Neural progenitor cell (in vitro differentiated cells): ENCODE measurements at regions not wholly inside any gene's neighbourhood (a gene's known extent, or its start where the extent isn't known, plus 50 kb on each side); places are given as distances from the start of the nearest gene placed in this dataset.

Source experiments
- DNase-seq: peaks from one replicate; pipeline ENCODE4 v3.0.0-alpha.2; 2016; ENCODE audit warnings: low spot score
- H2AFZ ChIP-seq: fragments of 200-600 bp; sonication (generic); replicated peaks from 2 replicates; pipeline ENCODE4 v1.6.1; 2016; ENCODE audit warnings: antibody characterized with exemption
- H3F3A ChIP-seq: fragments of 200-600 bp; sonication (generic); 2 replicates; pipeline ENCODE4 v1.6.1; 2016; ENCODE audit warnings: antibody characterized with exemption, low read depth
- H3K27ac ChIP-seq: fragments of 200-600 bp; sonication (generic); 2 replicates; pipeline ENCODE4 v1.5.1; 2016; ENCODE audit warnings: mild to moderate bottlenecking
- H3K27me3 ChIP-seq: fragments of 200-600 bp; sonication (generic); 2 replicates; pipeline ENCODE4 v1.6.1; 2016; ENCODE audit warnings: mild to moderate bottlenecking, moderate library complexity
- H3K36me3 ChIP-seq: fragments of 200-600 bp; sonication (generic); 2 replicates; pipeline ENCODE4 v1.5.1; 2016
- H3K4me1 ChIP-seq: fragments of 200-600 bp; sonication (generic); 2 replicates; pipeline ENCODE4 v1.6.1; 2016; ENCODE audit warnings: mixed run types
- H3K4me2 ChIP-seq: fragments of 200-600 bp; sonication (generic); 2 replicates; pipeline ENCODE4 v1.6.1; 2016
- H3K4me3 ChIP-seq: fragments of 200-600 bp; sonication (generic); 2 replicates; pipeline ENCODE4 v1.5.1; 2016
- H3K79me2 ChIP-seq: fragments of 200-600 bp; sonication (generic); 2 replicates; pipeline ENCODE4 v1.6.1; 2016; ENCODE audit warnings: low read depth
- H3K9ac ChIP-seq: fragments of 200-600 bp; sonication (generic); 2 replicates; pipeline ENCODE4 v1.6.1; 2016
- H3K9me3 ChIP-seq: fragments of 200-600 bp; sonication (generic); 2 replicates; pipeline ENCODE4 v1.5.1; 2016; ENCODE audit warnings: low read depth
- H4K20me1 ChIP-seq: fragments of 200-600 bp; sonication (generic); 2 replicates; pipeline ENCODE4 v1.6.1; 2016; ENCODE audit warnings: low read depth
- H3K27ac Mint-ChIP-seq: 3 replicates; pipeline ENCODE4 v1.8.0; 2021; ENCODE audit warnings: mixed read lengths
- H3K27me3 Mint-ChIP-seq: 2 replicates; pipeline ENCODE4 v1.8.0; 2022; ENCODE audit warnings: low read depth, mild to moderate bottlenecking, inconsistent platforms, moderate library complexity, mixed read lengths; ENCODE audit not compliant: insufficient read depth
- H3K36me3 Mint-ChIP-seq: 3 replicates; pipeline ENCODE4 v1.8.0; 2021; ENCODE audit warnings: mixed read lengths
- H3K4me1 Mint-ChIP-seq: 3 replicates; pipeline ENCODE4 v1.8.0; 2021; ENCODE audit warnings: mixed read lengths
- H3K4me3 Mint-ChIP-seq: 3 replicates; pipeline ENCODE4 v1.8.0; 2021; ENCODE audit warnings: mild to moderate bottlenecking, moderate library complexity, mixed read lengths
- H3K9me3 Mint-ChIP-seq: 3 replicates; pipeline ENCODE4 v1.8.0; 2020; ENCODE audit warnings: mixed read lengths
- EZH2 ChIP-seq: fragments of 200-600 bp; sonication (generic); IDR thresholded peaks from 2 replicates; pipeline ENCODE4 v1.6.1; 2017; ENCODE audit warnings: antibody characterized with exemption, mild to moderate bottlenecking, moderate library complexity
- EZH2phosphoT487 ChIP-seq: fragments of 200-600 bp; sonication (generic); IDR thresholded peaks from 2 replicates; pipeline ENCODE4 v1.6.1; 2017; ENCODE audit warnings: antibody characterized with exemption
- TF ChIP-seq, protein P1 (sequence below): fragments of 200-600 bp; sonication (generic); IDR thresholded peaks from 2 replicates; pipeline ENCODE4 v1.5.1; 2017; ENCODE audit warnings: antibody characterized with exemption, mild to moderate bottlenecking

DNA sequence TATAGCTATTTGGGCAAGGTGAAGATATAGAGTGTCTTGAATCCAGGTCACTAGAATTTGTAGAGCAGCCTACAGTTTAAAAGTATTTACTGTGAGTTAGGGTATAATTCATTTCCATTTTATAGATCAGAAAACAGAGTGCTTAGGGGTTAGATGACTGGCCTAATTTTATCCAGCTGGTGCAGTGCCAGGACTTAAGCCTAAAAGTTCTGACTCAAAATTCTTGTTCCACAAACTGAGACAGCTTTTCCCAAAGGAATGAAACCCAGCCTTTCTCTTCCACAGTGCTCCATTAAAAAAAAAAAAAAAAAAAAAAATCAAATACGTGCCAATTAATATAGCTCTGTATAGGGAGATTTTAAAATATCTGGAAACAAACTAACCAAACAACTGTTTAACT, 441.0 kb upstream of the MARCKS start:
- TF ChIP-seq, protein P1, sequence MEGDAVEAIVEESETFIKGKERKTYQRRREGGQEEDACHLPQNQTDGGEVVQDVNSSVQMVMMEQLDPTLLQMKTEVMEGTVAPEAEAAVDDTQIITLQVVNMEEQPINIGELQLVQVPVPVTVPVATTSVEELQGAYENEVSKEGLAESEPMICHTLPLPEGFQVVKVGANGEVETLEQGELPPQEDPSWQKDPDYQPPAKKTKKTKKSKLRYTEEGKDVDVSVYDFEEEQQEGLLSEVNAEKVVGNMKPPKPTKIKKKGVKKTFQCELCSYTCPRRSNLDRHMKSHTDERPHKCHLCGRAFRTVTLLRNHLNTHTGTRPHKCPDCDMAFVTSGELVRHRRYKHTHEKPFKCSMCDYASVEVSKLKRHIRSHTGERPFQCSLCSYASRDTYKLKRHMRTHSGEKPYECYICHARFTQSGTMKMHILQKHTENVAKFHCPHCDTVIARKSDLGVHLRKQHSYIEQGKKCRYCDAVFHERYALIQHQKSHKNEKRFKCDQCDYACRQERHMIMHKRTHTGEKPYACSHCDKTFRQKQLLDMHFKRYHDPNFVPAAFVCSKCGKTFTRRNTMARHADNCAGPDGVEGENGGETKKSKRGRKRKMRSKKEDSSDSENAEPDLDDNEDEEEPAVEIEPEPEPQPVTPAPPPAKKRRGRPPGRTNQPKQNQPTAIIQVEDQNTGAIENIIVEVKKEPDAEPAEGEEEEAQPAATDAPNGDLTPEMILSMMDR = no peak
- TF ChIP-seq EZH2phosphoT487 (no peak), EZH2 (no peak)
- Mint-ChIP-seq H3K36me3 (peaks cover 6% of the 10 kb centered on the region), H3K4me3 (no peak overlapping the region)

DNA sequence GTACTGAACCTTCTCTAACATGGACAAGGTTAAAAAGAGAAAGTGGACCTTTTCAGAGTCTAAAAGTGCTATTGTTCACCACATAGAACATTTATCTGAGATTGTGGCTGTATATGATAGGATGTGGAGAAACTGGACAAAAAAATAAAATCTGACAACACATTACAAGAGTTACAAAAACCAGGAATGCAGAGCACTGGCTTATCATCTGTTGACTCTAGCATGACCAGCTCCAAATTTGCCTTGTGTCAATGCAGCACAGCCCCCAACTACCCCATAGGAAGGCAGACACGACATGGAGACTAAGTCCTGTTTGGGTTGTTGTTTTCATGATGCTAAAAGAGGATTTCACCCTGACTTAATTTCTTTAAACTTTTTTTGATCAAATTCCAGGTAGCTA, 436.9 kb upstream of the MARCKS start:
- peaks cover 6% of the 10 kb centered on the region for H3K9me3 Mint-ChIP-seq
- H3K9me3 ChIP-seq = no peaks in the 10 kb centered on the region
- no peaks in the 10 kb centered on the region for H3K79me2 ChIP-seq
- no peak overlapping the region for H3K4me3 Mint-ChIP-seq
- H3K9ac ChIP-seq = no peak overlapping the region
- no peak overlapping the region for H3K27ac ChIP-seq
- H3K36me3 ChIP-seq = no peaks in the 10 kb centered on the region
- H3F3A ChIP-seq = no peaks in the 10 kb centered on the region
- H3K27me3 ChIP-seq = no peaks in the 10 kb centered on the region
- peaks cover 2% of the 10 kb centered on the region for H3K36me3 Mint-ChIP-seq
- no peak overlapping the region for H2AFZ ChIP-seq
- no peak overlapping the region for H3K27ac Mint-ChIP-seq
- no peak for DNase-seq
- peaks cover 2% of the 10 kb centered on the region for H3K27me3 Mint-ChIP-seq
- TF ChIP-seq EZH2phosphoT487 (no peak), EZH2 (no peak)
- TF ChIP-seq, protein P1 = no peak
- no peaks in the 10 kb centered on the region for H3K4me1 ChIP-seq
- no peak overlapping the region for H3K4me3 ChIP-seq
- no peaks in the 10 kb centered on the region for H4K20me1 ChIP-seq
- no peak overlapping the region for H3K4me2 ChIP-seq
- H3K4me1 Mint-ChIP-seq = no peaks in the 10 kb centered on the region

More for the DNA sequence above, 441.0 kb upstream of the MARCKS start:
- Histone ChIP-seq H3K4me3 (no peak overlapping the region), H3K4me1 (no peaks in the 10 kb centered on the region), H3K79me2 (no peaks in the 10 kb centered on the region), H3F3A (no peaks in the 10 kb centered on the region), H3K27me3 (no peaks in the 10 kb centered on the region), H3K36me3 (no peaks in the 10 kb centered on the region), H3K4me2 (no peak overlapping the region), H3K9me3 (no peaks in the 10 kb centered on the region), H2AFZ (no peak overlapping the region), H3K27ac (no peak overlapping the region), H4K20me1 (no peaks in the 10 kb centered on the region), H3K9ac (no peak overlapping the region)
- Mint-ChIP-seq H3K4me1 (no peaks in the 10 kb centered on the region), H3K9me3 (peaks cover 9% of the 10 kb centered on the region), H3K27ac (no peak overlapping the region), H3K27me3 (peaks cover 2% of the 10 kb centered on the region)
- no peak for DNase-seq

DNA sequence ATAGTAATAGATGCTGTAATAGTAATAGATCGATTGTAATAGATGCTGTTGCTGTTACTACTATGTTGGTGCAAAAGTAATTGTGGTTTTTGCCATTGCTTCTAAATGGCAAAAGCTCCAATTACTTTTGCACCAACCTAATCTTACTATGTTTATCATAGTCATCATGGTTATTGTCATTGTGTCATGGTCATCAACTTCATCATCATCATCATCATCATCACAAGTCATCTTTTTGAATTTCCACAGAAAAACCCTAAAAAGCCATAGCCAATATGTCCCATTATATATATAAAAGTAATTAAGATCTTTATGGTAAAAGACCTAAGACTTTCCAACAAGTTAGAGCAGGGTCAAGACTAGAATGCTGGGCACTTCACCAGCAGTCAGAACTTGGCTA, 435.1 kb upstream of the MARCKS start:
- peaks cover 2% of the 10 kb centered on the region for H3K9me3 Mint-ChIP-seq
- Histone ChIP-seq H3K4me2 (no peak overlapping the region), H3K9ac (no peak overlapping the region), H3K79me2 (no peaks in the 10 kb centered on the region), H3K9me3 (no peaks in the 10 kb centered on the region), H3K4me3 (no peak overlapping the region), H3F3A (no peaks in the 10 kb centered on the region), H3K36me3 (no peaks in the 10 kb centered on the region), H4K20me1 (no peaks in the 10 kb centered on the region), H3K27ac (no peak overlapping the region), H3K4me1 (peaks cover 10% of the 10 kb centered on the region), H2AFZ (no peak overlapping the region), H3K27me3 (no peaks in the 10 kb centered on the region)
- TF ChIP-seq EZH2phosphoT487 = no peak
- no peak for TF ChIP-seq EZH2
- no peak overlapping the region for H3K27ac Mint-ChIP-seq
- H3K27me3 Mint-ChIP-seq = peaks cover under 1% of the 10 kb centered on the region
- H3K4me1 Mint-ChIP-seq = peaks cover 8% of the 10 kb centered on the region
- no peak for DNase-seq
- H3K36me3 Mint-ChIP-seq = peaks cover 2% of the 10 kb centered on the region
- no peak overlapping the region for H3K4me3 Mint-ChIP-seq

DNA sequence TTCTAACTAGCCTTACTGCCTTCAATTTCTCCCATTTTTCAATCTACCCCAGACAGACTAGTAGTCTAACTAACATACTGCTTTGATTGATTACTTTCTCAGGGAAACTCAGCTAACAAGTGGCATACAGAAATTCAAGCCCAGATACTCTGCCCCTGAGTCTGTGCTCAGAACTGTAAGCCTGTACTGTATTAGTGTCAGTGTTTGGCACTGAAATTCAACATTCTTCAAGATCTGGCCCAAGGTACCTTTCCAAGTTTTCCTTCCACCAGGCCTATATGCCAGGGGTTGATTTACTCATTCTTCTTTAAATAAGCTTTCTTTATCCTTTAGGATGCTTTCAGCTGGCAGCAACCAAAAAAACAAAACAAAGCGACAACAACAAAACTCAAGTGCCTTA, 433.2 kb upstream of the MARCKS start:
- Histone ChIP-seq H3F3A (no peaks in the 10 kb centered on the region), H3K4me3 (no peak overlapping the region), H3K79me2 (no peaks in the 10 kb centered on the region), H3K4me1 (peaks cover 10% of the 10 kb centered on the region), H2AFZ (peak overlapping the region; percentile 19), H3K27ac (no peak overlapping the region), H3K4me2 (no peak overlapping the region), H3K36me3 (no peaks in the 10 kb centered on the region), H4K20me1 (no peaks in the 10 kb centered on the region), H3K9ac (no peak overlapping the region), H3K27me3 (no peaks in the 10 kb centered on the region), H3K9me3 (no peaks in the 10 kb centered on the region)
- H3K4me1 Mint-ChIP-seq = peaks cover 8% of the 10 kb centered on the region
- H3K4me3 Mint-ChIP-seq = no peak overlapping the region
- no peak for DNase-seq
- no peaks in the 10 kb centered on the region for H3K9me3 Mint-ChIP-seq
- H3K27ac Mint-ChIP-seq = no peak overlapping the region
- H3K27me3 Mint-ChIP-seq = no peaks in the 10 kb centered on the region
- TF ChIP-seq EZH2phosphoT487 = no peak
- TF ChIP-seq, protein P1 = no peak
- TF ChIP-seq EZH2 = no peak
- peaks cover 2% of the 10 kb centered on the region for H3K36me3 Mint-ChIP-seq
